Testis (tissue), 2 donors: ENCODE measurements at regions not wholly inside any gene's neighbourhood (a gene's known extent, or its start where the extent isn't known, plus 50 kb on each side); places are given as distances from the start of the nearest gene placed in this dataset.

Experiments
- DNase-seq: peaks from one replicate; pipeline ENCODE4 v3.0.0-alpha.2; 2019
- H3K27ac ChIP-seq, 2 donors: fragments of 200-600 bp; sonication (generic); one replicate each; pipeline ENCODE4 v1.5.1; 2019
- H3K27me3 ChIP-seq: fragments of 200-600 bp; sonication (generic); one replicate; pipeline ENCODE4 v1.5.1; 2019
- H3K36me3 ChIP-seq: fragments of 200-600 bp; sonication (generic); one replicate; pipeline ENCODE4 v1.5.1; 2017; ENCODE audit warnings: low read depth; ENCODE audit errors: missing control alignments
- H3K4me1 ChIP-seq: fragments of 200-600 bp; sonication (generic); one replicate; pipeline ENCODE4 v1.5.1; 2019
- H3K4me3 ChIP-seq, 2 donors: fragments of 200-600 bp; sonication (generic); one replicate each; pipeline ENCODE4 v1.5.1; 2017 to 2019
- H3K9me3 ChIP-seq: fragments of 200-600 bp; sonication (generic); one replicate; pipeline ENCODE4 v1.5.1; 2017
- POLR2A ChIP-seq: fragments of 450-650 bp; IDR thresholded peaks from one replicate; pipeline ENCODE4 v1.6.1; 2017; ENCODE audit warnings: antibody characterized with exemption, mild to moderate bottlenecking, moderate library complexity
- WGBS, 2 donors: methylation state at CpG; one replicate each; pipeline ENCODE4 v1.1.5; 2018; 5-methylcytosine and 5-hydroxymethylcytosine counted together
- intact Hi-C: fragments of 100-400 bp; cut with DNase I; formaldehyde crosslinking; loops from one replicate; pipeline ENCODE4 v1.15.1; 2023; ENCODE audit warnings: low total_unique reads
- TF ChIP-seq, protein P1 (sequence below), 3 experiments: fragments of 450-650 bp in 2 of 3; fragments of 200-600 bp in 1 of 3; sonication (generic) in 1 of 3; IDR thresholded peaks; one replicate each; pipeline ENCODE4 v1.5.1; 2016 to 2019; ENCODE audit warnings: antibody characterized with exemption in 3 of 3, mild to moderate bottlenecking in 2 of 3, moderate library complexity in 1 of 3

DNA sequence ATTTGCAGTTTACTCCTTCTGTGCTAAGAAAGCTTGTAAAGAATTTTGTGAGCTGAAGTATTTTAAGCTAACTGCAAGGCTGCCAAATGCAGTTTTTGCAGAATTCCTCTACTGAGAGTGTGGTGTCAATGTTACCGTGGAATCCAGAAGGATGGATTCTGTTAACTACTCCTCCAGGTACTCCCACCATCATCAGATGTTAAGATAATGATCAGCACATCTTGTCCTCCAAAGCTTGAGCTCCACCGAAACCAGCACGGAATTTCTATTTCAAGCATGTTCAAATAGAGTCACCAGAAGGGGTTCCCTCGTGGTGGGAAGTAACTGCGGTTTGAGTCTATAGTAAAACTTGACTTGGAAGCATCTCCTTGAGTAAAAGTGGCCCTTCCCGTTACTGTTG, 64.3 kb upstream of the CDKN3 start:
- 68 to 77% methylated on average over 6 of the region's 6 CpGs for WGBS, 2 donors
- peaks cover 5% of the 10 kb centered on the region for H3K4me1 ChIP-seq
- H3K27ac ChIP-seq: no peak overlapping the region
- H3K4me3 ChIP-seq: no peak overlapping the region
- intact Hi-C loops: no loop called here
- no peaks in the 10 kb centered on the region for H3K9me3 ChIP-seq
- H3K27me3 ChIP-seq: no peaks in the 10 kb centered on the region
- DNase-seq: no peak
- no peak for TF ChIP-seq POLR2A
- TF ChIP-seq, protein P1, sequence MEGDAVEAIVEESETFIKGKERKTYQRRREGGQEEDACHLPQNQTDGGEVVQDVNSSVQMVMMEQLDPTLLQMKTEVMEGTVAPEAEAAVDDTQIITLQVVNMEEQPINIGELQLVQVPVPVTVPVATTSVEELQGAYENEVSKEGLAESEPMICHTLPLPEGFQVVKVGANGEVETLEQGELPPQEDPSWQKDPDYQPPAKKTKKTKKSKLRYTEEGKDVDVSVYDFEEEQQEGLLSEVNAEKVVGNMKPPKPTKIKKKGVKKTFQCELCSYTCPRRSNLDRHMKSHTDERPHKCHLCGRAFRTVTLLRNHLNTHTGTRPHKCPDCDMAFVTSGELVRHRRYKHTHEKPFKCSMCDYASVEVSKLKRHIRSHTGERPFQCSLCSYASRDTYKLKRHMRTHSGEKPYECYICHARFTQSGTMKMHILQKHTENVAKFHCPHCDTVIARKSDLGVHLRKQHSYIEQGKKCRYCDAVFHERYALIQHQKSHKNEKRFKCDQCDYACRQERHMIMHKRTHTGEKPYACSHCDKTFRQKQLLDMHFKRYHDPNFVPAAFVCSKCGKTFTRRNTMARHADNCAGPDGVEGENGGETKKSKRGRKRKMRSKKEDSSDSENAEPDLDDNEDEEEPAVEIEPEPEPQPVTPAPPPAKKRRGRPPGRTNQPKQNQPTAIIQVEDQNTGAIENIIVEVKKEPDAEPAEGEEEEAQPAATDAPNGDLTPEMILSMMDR (IDR thresholded peaks at IDR 0.05): no peak
- no peaks in the 10 kb centered on the region for H3K36me3 ChIP-seq

DNA sequence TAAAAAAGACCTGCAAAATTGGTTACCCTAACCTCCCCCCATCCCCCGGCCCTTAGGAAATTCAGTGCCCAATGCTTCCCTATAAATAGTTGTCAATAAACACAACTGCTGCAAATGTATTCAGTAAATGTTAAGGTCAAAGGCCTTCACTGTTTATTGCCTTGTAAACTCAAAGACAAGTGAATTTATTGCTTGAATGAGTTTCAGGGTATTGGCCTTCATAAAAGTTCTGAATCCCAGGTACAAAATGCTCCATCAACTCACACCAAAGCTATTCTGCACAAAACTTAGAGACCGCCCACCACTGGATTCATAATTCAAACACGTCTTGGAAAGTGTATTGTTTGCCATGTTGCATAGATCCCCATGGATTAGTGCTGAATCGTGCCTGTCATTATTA, 63.3 kb upstream of the CDKN3 start:
- DNase-seq: no peak
- Histone ChIP-seq H3K27ac (no peak overlapping the region), H3K4me3 (no peak overlapping the region), H3K36me3 (no peaks in the 10 kb centered on the region), H3K27me3 (no peaks in the 10 kb centered on the region), H3K4me1 (peaks cover 5% of the 10 kb centered on the region), H3K9me3 (no peaks in the 10 kb centered on the region)
- no peak for TF ChIP-seq POLR2A
- TF ChIP-seq, protein P1 (IDR thresholded peaks at IDR 0.05): no peak
- 98 to 99% methylated on average over 4 of the region's 4 CpGs for WGBS, 2 donors
- intact Hi-C loops: no loop called here

DNA sequence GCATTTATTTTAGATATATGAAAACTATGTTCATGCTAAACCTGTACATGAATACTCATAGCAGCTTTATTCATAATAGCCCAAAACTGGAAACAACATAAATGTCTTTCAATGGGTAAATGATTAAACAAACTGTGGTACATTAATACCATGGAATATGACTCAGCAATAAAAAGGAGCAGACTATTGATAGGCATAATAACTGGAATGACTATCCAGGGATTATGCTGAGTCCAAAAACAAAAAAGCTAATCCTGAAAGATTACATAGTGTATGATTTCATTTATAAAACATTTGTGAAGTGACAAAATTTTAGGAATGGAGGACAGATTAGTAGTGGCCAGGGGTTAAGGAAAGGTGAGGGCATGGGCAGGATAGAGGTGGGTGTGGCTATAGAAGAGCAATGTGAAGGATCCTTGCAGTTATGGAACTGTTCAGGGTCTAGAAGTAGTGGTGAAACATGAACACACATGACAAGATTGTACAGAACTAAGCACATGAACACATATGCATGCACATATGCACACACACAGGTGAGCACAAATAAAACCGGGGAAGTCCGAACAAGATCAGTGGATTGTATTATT, 61.1 kb upstream of the CDKN3 start:
- 89 to 95% methylated on average over 2 of the region's 2 CpGs for WGBS, 2 donors
- no peak for DNase-seq
- intact Hi-C loops: no loop called here
- no peak for TF ChIP-seq POLR2A
- TF ChIP-seq, protein P1 (IDR thresholded peaks at IDR 0.05): no peak
- H3K27me3 ChIP-seq: no peaks in the 10 kb centered on the region
- no peaks in the 10 kb centered on the region for H3K9me3 ChIP-seq
- H3K4me3 ChIP-seq: no peak overlapping the region
- H3K36me3 ChIP-seq: no peaks in the 10 kb centered on the region
- H3K4me1 ChIP-seq: no peaks in the 10 kb centered on the region
- no peak overlapping the region for H3K27ac ChIP-seq

DNA sequence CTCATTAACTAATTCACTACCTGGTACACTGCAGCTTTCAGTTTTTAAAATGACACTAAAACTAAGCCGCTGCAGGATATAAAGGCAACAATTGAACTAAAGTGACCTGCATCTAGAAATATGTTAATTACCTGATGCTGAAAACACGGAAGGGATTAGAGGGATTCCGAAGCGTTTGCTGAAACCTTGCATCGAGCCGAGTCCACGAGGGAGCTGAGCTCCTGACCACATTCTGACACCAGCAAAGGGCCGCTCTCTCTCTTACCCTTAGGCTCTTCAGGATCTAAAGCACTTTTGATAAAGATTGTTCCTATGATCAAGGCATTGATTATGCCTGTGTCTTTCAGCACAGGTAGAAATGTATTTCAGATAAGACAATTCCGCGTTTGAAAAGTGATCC, 59.5 kb upstream of the CDKN3 start:
- Histone ChIP-seq H3K27ac (no peak overlapping the region), H3K36me3 (no peaks in the 10 kb centered on the region), H3K4me3 (no peak overlapping the region), H3K4me1 (no peaks in the 10 kb centered on the region), H3K9me3 (no peaks in the 10 kb centered on the region), H3K27me3 (no peaks in the 10 kb centered on the region)
- 86 to 90% methylated on average over 10 of the region's 10 CpGs for WGBS, 2 donors
- intact Hi-C loops: no loop called here
- no peak for DNase-seq
- TF ChIP-seq, protein P1 (IDR thresholded peaks at IDR 0.05): no peak
- TF ChIP-seq POLR2A: no peak

DNA sequence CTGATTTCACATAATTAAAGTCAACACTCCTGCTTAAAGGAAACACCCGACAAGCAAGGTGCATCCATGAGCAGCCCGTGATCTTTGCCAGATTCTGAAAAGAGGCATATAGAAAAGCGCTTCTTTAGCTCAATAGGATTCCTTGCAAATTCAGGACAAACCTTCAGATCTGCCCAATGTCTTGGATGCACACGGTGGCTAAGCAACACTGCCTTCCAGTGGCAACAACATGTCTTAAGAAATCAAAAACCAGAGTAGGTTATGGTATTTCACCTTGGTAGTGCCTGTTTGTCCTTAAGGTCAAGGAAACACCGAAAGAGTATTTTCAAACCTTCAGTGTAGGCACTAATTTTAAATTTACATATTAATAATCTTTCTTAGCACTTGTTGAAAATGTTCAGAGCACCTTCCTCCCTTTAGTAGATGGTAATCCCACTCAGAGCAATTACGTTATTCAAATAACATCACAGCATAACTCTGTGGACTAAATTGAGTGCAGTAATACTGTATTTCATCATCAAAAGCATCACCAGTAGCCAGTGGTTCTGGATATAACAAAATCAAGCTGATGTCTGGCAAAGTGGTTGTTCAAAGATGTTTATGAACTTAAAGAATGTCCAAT, 58.0 kb upstream of the CDKN3 start:
- intact Hi-C loops: no loop called here
- 49 to 61% methylated on average over 6 of the region's 6 CpGs for WGBS, 2 donors

More for the DNA sequence above, 58.0 kb upstream of the CDKN3 start:
- no peaks in the 10 kb centered on the region for H3K27me3 ChIP-seq
- H3K36me3 ChIP-seq: no peaks in the 10 kb centered on the region
- H3K27ac ChIP-seq: no peak overlapping the region
- no peak for DNase-seq
- no peaks in the 10 kb centered on the region for H3K4me1 ChIP-seq
- TF ChIP-seq, protein P1 (IDR thresholded peaks at IDR 0.05): peak in 1 of 3 experiments; percentile 34
- TF ChIP-seq POLR2A: no peak
- H3K9me3 ChIP-seq: no peaks in the 10 kb centered on the region
- H3K4me3 ChIP-seq: no peak overlapping the region
